Peyer's patch (tissue), 4 donors: ENCODE measurements at regions not wholly inside any gene's neighbourhood (a gene's known extent, or its start where the extent isn't known, plus 50 kb on each side); places are given as distances from the start of the nearest gene placed in this dataset.

Experiments
- DNase-seq, 3 donors: peaks; one replicate each; pipeline ENCODE4 v3.0.0-alpha.2; 2017 to 2019
- H3K27ac ChIP-seq, 4 donors: fragments of 200-600 bp; sonication (generic); one replicate each; pipeline ENCODE4 v1.5.1; 2016 to 2019
- H3K27me3 ChIP-seq, 2 donors: fragments of 200-600 bp; sonication (generic); one replicate each; pipeline ENCODE4 v1.5.1; 2019
- H3K36me3 ChIP-seq, 3 donors: fragments of 200-600 bp; sonication (generic); one replicate each; pipeline ENCODE4 v1.5.1; 2016 to 2019
- H3K4me1 ChIP-seq, 4 donors: fragments of 200-600 bp; sonication (generic); one replicate each; pipeline ENCODE4 v1.5.1; 2016 to 2019
- H3K4me3 ChIP-seq, 4 donors: fragments of 200-600 bp; sonication (generic); 1 replicate in 3 of 4; 2 replicates in 1 of 4; pipeline ENCODE4 v1.5.1; 2016 to 2019; ENCODE audit warnings: mild to moderate bottlenecking in 1 of 4
- H3K9me3 ChIP-seq, 4 donors: fragments of 200-600 bp; sonication (generic); one replicate each; pipeline ENCODE4 v1.5.1; 2016 to 2019; ENCODE audit warnings: mild to moderate bottlenecking in 1 of 4
- CTCF ChIP-seq, 6 experiments: fragments of 450-650 bp in 4 of 6; fragments of 200-600 bp in 2 of 6; sonication (generic) in 1 of 6; IDR thresholded peaks; one replicate each; pipeline ENCODE4 v1.5.1; 2017 to 2019; ENCODE audit warnings: antibody characterized with exemption in 6 of 6, mild to moderate bottlenecking in 3 of 6, moderate library complexity in 1 of 6
- POLR2A ChIP-seq, 2 donors: fragments of 450-650 bp; IDR thresholded peaks; one replicate each; pipeline ENCODE4 v1.5.1; 2017; ENCODE audit warnings: antibody characterized with exemption in 2 of 2, mild to moderate bottlenecking in 2 of 2, moderate library complexity in 2 of 2
- small RNA-seq, 2 donors: library from RNA; depleted of rRNA; stranded (forward); fragments of <200 nt; gene quantifications; one replicate each; pipeline ENCODE3, GENCODE V24; 2016

GRCh38 chr13:77969299-77969698 is 50.7 kb upstream of the EDNRB start:
- Histone ChIP-seq H3K4me1 (no peaks in the 10 kb centered on the region), H3K27ac (no peak overlapping the region), H3K27me3 (no peaks in the 10 kb centered on the region), H3K36me3 (no peaks in the 10 kb centered on the region), H3K9me3 (peaks cover 0 to 2% (median 0%) of the 10 kb centered on the region in 4 donors), H3K4me3 (no peak overlapping the region)
- no peak for DNase-seq
- TF ChIP-seq CTCF (IDR thresholded peaks at IDR 0.05): no peak
- no peak for TF ChIP-seq POLR2A (IDR thresholded peaks at IDR 0.05)

Small RNAs in the stretch of these regions (small RNA-seq; reads per million reads assigned to genes)
- 0 reads per million in 2 donors for gene RNY3P3
